Esophagus squamous epithelium (tissue), 4 donors: ENCODE measurements at regions not wholly inside any gene's neighbourhood (a gene's known extent, or its start where the extent isn't known, plus 50 kb on each side); places are given as distances from the start of the nearest gene placed in this dataset.

Experiments
- POLR2A ChIP-seq, 4 donors: fragments of 450-650 bp; IDR thresholded peaks; one replicate each; pipeline ENCODE4 v1.6.1; 2017; ENCODE audit warnings: antibody characterized with exemption in 4 of 4, mild to moderate bottlenecking in 4 of 4, moderate library complexity in 3 of 4
- TF ChIP-seq, protein P1 (sequence below), 6 experiments: fragments of 450-650 bp in 4 of 6; fragments of 200-600 bp in 2 of 6; sonication (generic) in 2 of 6; IDR thresholded peaks; one replicate each; pipeline ENCODE4 v1.5.1; 2016 to 2019; ENCODE audit warnings: antibody characterized with exemption in 6 of 6, mild to moderate bottlenecking in 4 of 6, moderate library complexity in 4 of 6

DNA sequence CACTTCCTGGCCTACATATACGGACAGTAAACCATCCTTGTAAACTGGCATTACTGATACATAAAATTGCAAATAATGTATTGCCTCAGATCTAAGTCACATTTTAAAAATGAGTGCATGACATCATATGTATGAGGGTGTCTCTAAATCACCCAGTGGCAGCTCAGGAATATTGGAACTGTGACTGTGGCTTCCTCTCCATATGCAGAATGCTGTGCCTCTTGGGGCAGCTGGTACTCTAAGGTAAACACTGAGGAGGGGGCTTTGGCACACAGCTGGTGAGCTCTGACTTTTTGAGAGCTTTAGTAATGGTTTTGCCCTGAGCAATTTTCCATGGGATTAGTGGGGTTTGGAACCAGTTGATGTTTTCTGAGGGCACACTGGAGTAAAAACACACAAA is 263.7 kb downstream of the BMP4 start:
- no peak for TF ChIP-seq POLR2A (IDR thresholded peaks at IDR 0.05)
- TF ChIP-seq, protein P1, sequence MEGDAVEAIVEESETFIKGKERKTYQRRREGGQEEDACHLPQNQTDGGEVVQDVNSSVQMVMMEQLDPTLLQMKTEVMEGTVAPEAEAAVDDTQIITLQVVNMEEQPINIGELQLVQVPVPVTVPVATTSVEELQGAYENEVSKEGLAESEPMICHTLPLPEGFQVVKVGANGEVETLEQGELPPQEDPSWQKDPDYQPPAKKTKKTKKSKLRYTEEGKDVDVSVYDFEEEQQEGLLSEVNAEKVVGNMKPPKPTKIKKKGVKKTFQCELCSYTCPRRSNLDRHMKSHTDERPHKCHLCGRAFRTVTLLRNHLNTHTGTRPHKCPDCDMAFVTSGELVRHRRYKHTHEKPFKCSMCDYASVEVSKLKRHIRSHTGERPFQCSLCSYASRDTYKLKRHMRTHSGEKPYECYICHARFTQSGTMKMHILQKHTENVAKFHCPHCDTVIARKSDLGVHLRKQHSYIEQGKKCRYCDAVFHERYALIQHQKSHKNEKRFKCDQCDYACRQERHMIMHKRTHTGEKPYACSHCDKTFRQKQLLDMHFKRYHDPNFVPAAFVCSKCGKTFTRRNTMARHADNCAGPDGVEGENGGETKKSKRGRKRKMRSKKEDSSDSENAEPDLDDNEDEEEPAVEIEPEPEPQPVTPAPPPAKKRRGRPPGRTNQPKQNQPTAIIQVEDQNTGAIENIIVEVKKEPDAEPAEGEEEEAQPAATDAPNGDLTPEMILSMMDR (IDR thresholded peaks at IDR 0.05) = no peak
